ENCODE measurements at regions not wholly inside any gene's neighbourhood (a gene's known extent, or its start where the extent isn't known, plus 50 kb on each side); places are given as distances from the start of the nearest gene placed in this dataset.
"Not testable (repeated sequence)": the region's sequence is repeated elsewhere in the genome, so short reads cannot be mapped to it uniquely, and the experiment has no call there.

DNA sequence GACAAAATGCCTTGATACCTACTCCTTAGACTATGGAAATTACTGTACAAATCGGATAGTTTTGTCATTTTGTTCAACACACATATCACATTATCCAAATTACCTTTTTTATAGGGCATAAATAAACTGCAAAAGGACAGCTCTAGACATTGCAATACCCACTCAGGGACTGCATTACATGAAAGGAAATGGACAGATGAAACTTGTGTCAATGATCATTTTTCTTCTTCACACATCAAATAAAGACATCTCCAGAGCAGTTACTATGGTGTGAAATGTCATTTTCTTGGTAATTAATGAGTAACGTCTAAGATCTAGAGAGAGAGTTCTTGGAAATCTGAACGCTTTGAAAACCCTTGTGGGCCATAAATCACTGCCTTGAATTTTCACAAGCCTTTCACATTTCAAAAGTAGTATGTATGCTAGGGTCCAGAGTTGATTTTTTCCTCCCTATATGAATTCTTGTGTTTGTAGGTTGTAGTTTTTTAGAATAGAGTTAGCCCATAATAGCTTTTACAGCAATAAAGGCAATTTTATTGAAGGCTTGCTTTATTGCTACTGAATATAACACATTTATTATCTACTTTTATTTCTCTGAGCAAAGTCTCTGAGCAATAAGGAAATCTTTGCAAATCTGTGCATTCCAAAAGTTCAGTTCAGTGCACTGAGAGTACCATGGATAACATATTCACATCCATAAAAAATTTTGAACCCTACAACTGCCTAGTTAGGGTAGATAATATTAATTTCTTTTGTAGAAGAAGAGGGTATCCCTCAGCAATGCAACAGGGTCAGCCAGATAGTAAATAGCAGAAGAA is 358.0 kb upstream of the PCSK5 start:
- DNase-seq (ENCODE audit: low read depth in 1 of 2, low spot score in 1 of 2) = no peak

DNA sequence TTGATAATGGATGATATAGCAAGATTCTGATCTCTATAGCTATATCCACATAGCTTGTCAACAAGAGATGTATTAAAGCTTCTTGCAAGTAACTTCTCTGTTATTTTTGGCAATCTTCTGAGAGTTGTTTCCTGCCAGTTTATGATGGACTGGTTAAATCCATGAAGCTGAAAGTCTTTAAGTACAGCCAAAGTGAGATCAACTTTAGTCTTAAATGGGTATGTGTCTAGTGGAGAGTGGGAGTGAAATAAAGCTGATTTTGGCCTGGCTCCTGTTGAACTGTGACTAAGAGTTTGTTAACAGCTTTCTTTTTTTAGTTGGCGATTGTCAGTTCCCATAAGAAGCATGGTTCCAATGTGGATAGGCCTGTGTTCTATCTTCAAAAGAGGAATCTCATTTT is 350.9 kb upstream of the PCSK5 start:
- no peak for DNase-seq (ENCODE audit: low read depth in 1 of 2, low spot score in 1 of 2)

DNA sequence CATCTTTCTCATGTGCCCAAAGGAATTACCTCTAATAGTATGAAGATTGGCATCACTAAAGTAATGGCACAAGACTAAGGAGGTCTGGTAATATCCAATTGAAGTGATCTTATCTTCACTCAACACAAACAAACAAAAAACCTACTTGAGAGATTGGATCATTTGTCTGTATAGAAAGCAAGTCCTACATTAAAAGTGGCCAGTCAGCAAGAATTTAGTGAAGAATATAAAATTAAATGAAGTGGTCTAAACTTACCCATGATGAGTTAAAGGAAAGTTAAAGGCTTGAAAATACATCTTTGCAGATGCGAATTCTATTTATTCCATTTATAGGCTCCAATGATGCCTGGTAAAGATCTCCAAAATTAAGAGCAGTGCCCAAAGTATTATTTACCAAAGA is 350.3 kb upstream of the PCSK5 start:
- DNase-seq (ENCODE audit: low read depth in 1 of 2, low spot score in 1 of 2) = no peak

DNA sequence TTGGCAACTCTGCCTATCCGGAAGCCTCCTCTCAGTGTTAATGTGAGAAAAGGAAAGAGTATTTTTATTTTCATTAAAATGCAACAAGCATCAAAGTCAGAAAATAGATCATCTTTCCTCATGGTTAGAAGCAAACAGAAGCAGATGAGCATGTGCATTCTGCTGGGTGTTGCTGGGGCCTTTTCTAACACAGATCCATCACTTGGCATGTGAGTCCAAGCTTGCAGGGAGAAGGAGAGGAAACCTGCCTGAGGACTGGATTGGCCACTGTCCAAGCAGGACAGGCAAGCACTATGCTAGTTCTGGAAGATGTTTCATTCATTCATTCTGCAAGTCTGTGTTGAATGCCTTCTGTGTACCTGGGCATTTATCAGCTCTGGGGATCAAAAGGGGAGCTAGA is 348.7 kb upstream of the PCSK5 start:
- no peak for DNase-seq (ENCODE audit: low read depth in 1 of 2, low spot score in 1 of 2)

DNA sequence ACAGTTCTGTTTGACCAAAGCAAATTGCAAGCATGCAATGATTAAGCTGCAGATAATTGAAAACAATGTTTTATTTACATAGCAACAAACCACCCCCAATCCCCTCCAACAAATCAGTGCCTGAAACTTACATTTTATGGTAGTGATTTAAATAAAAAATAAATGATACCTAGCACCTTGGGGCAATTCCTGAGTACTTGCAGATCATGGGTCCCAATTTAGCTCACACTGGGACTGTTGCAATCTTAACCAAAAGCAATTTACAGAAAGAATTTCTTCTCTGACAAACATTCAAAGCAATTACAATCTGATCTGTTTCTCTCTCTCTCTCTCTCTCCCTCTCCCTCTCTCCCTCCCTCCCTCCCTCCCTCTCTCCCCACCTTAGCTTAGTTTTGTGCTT is 345.7 kb upstream of the PCSK5 start:
- DNase-seq (ENCODE audit: low read depth in 1 of 2, low spot score in 1 of 2) = no peak

DNA sequence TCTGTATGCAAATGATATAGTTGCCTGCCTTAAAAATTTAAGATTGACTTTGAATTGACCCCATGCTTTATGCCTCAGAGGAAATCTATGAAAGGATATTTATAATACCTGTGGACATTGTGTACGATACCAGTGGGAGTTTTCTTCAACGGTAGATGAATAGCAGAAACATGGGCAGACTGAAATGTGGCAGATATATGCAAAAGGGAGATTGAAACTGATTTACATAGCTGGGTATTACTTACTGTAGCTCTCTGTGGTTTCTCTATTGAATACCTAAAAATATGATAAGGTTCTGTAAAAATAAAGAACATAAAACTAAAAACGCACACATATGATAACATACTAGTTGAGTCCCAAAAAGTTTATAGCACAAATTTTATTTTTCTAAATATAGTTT is 345.2 kb upstream of the PCSK5 start:
- no peak for DNase-seq (ENCODE audit: low read depth in 1 of 2, low spot score in 1 of 2)

DNA sequence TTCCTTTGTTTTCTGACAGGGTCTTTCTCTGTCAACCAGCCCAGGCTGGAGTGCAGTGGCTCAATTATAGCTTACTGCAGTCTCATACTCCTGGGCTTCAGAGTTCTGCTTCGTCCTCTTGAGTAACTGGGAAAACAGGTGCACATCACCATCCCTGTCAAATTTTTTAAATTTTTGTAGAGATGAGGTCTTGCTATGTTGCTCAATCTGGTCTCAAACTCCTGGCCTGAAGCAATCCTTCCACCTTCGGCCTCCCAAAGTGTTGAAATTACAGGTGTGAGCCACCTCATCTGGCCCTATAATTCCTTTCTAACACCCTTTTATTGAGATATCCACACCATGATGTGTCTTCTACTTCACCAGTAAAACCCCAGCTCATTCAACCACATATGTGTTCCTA is 341.6 kb upstream of the PCSK5 start:
- DNase-seq (ENCODE audit: low read depth in 1 of 2, low spot score in 1 of 2) = no peak

DNA sequence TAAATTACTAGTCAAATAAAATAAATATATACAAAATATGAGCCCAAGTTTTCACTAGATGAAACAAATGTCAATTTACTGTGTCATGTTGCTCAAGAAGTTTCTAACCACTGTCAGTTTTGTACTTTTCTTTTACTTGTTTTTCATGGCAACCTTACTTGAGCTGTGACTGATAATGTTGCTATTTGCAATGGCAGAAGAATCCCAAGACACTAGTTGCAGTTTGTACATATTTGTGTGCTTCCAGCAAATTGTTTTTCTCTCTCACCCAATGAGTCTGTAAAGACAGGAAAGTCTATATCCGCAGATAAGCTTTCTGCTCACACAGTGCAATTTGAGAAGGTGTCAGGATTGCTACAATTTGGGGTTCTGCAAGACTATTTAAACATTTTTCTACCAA is 338.6 kb upstream of the PCSK5 start:
- no peak for DNase-seq (ENCODE audit: low read depth in 1 of 2, low spot score in 1 of 2)

DNA sequence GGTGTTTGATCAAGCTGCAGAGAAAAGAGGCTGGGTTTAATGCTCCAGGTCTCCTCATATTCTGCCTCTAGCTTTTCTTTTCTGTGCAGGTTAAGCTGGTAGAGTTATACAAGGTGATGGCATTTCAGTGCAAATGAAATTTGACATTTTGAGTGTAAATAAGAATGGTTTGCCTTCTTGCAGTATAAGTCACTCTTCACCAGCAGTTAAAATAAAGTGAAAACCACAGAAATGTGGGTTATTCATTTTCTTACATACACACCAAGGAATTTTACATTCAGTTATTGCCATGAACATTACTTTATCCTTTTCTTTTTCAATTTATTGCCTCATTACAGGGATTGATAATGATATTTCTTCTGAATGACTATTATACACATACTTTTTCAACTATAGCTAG is 337.5 kb upstream of the PCSK5 start:
- DNase-seq (ENCODE audit: low read depth in 1 of 2, low spot score in 1 of 2) = no peak

DNA sequence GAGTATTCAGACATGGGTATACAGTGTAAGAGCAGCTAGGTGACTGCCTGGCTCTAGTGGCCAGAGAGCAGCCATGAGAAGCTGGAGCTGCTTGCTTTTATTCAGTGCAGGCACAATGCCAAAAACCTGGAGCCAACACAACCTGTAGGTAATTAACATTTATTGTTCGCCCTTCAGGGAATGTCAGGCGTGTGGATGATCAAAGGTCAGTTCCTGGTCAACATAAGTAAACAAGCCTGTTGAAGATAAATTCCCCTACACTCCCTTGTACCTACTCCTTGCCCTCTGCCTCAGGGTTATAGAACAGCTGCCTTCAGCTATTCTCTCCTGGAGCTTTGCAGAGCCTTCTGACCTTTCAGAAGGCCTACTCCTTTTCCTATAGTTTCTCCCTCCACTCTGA is 323.7 kb upstream of the PCSK5 start:
- DNase-seq (ENCODE audit: low read depth in 1 of 2, low spot score in 1 of 2) = not testable (repeated sequence)

DNA sequence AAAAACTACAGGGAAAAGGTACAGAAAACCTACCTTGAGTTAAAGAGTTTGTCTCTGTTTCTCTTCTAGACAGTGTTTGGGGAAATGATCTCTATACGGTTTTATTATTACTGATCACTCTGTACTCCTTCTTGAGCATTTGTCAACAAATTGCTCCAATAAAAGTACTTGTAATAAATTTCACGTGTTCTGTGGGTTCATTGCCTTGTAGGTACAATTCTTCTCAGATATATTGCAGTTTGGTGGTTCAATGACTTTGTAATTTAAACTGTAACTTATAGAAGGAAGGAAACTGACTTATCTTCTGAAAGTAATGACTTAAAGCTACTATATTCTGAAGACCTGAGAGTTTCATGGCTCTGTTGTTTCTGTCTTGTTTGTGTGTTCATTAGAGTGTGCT is 319.9 kb upstream of the PCSK5 start:
- no peak for DNase-seq (ENCODE audit: low read depth in 1 of 2, low spot score in 1 of 2)

DNA sequence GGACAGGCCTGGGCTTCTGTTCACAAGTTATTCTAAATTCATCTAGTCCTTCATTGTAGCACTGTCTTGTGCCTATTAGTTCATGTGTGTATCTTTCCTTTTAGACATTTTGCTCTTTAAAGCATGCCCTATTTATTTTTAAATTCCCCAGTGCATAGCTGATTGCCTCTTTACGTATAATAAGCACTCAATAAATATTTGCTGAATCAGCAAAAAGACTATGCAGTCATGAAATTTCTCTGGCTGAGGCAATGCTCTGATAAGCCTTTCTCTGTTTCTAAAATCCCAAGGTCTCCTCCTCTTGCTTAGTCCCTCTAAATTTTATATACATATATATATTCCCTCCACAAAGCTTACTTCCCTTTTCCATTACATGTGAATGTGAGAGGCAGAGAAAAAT is 315.9 kb upstream of the PCSK5 start:
- no peak for DNase-seq (ENCODE audit: low read depth in 1 of 2, low spot score in 1 of 2)

DNA sequence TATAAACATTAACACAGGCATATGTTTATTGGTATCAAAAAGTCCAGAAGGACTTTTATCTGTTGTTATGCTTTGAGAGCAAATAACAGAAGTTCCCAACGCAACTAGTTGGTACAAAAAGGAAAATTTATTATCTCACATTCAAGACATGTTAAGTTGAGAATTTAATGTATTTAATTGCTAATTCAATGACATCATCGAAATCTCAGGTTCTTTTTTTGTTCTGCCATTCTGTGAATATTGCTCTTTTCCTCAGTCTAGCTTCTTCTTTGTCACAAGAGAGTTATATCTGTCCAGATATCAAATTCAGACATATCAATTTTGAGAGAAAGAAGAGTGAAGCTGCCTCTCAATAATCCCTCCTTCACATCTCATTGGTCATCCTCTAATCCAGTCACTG is 307.6 kb upstream of the PCSK5 start:
- no peak for DNase-seq (ENCODE audit: low read depth in 1 of 2, low spot score in 1 of 2)

DNA sequence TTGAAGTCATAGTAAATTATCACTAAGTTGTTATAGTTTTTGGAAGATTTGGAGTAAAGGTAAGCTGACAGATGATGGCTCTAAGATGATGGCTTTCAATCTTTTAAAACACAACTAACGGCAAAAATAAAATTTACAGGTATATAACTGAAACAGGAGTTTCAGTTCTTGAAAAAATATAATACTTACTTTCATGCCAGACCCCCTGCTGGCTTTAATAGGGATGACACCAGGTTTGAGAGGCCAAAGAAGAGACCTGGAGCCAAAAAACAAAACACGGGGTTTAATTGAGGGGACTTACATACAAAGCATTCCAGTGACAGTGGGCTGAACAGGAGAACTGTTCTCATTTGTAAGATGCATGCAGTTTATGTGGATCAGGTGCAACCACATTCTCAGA is 301.7 kb upstream of the PCSK5 start:
- DNase-seq (ENCODE audit: low read depth in 1 of 2, low spot score in 1 of 2) = no peak

DNA sequence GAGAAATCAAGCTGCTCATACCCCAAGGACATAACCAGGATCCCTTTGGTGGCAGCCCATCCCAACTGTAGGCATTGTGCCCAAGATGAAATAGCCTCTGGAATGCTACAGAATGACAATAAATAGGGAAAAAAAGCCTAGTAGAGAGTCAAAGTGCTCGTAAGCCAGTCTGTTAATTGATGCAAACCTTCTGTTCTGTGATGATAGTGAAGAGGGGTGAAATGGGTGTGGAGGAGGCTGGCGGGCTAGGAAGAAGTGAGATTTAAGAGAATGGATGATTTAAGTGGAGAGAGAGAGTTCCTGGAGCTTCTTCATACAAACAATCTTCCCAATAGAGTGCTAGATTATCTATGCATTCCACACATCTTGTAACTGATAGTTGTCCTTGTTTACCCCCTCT is 301.0 kb upstream of the PCSK5 start:
- DNase-seq (ENCODE audit: low read depth in 1 of 2, low spot score in 1 of 2) = no peak

DNA sequence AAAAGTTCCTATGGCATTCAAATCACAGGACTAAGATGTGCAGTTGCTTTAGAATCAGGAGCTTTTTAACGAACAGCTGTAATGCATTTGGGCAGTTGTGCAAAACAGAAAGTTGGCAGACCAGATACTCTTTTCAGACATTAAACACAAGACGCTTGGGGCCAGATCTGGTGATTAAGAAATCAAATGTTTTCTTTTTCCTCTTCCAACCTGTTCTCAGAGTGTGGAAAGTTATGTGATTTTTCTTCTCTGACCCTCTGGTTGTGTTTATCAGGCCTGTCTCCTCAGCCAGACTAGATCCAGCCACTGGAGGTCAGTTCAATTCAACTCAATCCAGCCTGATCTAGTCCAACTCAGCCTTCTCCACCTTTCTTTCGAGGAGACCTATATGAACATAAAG is 298.5 kb upstream of the PCSK5 start:
- no peak for DNase-seq (ENCODE audit: low read depth in 1 of 2, low spot score in 1 of 2)

DNA sequence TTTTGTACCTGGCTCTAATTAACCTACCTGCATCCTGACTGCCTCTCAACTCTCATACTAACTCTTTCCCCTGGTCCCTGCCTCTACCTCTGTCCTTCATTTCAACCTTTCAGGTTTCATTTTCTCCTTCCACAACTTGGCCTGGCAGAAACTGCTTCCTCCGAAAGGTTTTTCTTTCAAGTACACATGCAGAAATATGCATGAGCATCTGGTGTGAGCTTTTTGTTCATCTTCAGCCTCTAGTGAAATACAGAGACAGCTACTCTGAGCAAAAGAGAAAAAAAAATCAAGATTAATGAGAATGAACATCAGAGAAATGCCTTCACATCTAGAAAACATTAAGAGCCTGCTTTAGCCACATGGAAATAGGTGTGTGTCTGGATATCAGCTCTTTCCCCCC is 297.9 kb upstream of the PCSK5 start:
- DNase-seq (ENCODE audit: low read depth in 1 of 2, low spot score in 1 of 2) = no peak

DNA sequence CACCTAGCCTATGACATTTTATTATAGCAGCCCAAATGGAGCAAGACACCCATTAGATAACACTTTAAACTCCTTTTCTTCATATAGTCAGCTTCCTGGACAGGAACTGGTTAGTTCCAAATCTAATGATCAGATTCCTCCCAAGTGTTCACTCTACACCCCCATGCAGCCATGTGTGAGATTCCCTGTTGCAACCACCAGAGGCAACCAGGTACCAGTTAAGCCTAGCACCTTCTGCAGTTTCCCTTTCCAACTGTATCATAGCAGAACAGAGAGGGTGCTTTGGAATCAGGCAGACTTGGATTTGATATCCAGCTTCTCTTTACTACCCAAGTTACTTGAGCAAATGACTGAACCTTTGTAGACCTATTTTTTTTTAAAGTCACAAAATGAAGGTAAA is 296.6 kb upstream of the PCSK5 start:
- DNase-seq (ENCODE audit: low read depth in 1 of 2, low spot score in 1 of 2) = no peak

DNA sequence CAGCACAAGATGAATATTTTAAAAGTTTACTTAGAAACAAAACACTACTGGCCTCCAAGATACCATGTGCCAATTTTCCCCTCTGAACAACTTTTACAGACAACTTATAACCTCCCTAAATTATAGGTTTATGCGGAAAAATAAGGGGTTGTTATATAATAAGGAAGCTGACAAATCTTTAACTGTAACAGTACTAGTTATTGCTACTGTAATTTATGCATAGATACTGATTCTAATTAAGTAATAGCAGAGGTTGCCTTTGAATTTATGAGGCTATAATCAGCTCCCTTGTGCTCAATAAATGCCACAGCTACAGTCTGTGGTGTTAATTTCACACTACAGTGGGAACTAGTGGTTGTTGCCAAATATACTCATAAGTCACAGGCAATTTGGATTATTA is 291.3 kb upstream of the PCSK5 start:
- no peak for DNase-seq (ENCODE audit: low read depth in 1 of 2, low spot score in 1 of 2)

DNA sequence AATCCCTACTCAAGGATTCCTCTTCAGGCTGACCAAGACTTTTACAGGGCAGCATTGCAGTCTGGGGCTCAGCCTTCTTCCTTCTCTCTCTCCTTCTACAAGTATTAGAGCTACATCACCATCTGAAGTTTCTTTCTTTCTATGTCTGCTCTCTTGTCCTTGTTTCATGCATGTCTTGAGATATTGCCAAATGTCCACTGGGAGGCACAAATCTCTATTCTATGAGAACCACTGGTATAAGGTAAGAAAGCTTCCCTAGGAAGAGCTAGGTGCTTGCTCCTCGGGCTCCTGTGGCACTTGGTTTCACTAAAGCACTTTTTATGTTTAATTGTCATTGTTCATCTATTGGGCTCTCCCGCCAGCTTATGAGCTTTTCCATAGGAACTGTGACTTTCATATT is 289.2 kb upstream of the PCSK5 start:
- no peak for DNase-seq (ENCODE audit: low read depth in 1 of 2, low spot score in 1 of 2)

DNA sequence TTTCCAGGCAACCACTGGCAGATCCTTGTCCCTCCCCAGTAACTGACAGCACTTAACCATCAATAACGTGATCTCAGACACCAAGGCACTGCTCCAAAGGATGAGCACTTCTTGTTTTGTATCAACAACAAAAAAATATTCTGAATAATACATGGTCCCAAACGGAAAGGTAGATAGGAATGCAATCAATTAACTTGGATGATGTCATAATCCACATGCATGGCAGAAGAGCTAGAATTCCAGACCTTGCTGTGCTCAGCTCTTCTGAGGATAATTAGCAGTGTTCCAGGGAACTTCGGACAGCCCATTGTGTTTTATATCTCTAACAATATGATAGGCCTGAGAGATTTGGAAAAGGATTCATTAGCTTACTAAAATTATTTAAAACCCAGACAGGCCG is 288.4 kb upstream of the PCSK5 start:
- DNase-seq (ENCODE audit: low read depth in 1 of 2, low spot score in 1 of 2) = no peak

DNA sequence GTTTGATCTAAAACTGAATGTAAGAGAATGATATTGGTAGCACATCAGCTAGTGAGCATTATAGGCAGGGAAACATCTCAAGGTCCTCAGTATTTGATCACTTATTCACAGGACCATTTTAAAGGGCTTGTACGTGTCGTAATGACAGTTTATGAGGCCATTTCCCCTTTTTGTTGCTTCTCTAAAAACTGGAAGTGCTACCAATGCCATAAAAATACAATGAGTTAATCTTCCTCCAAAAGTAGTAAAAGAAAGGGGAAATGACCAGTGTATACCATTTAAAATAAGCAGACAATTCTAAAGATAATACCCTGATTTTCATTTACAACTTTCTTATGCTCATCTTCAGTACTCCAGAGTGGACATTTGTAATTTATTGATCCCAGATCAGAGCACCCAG is 285.8 kb upstream of the PCSK5 start:
- DNase-seq (ENCODE audit: low read depth in 1 of 2, low spot score in 1 of 2) = no peak

DNA sequence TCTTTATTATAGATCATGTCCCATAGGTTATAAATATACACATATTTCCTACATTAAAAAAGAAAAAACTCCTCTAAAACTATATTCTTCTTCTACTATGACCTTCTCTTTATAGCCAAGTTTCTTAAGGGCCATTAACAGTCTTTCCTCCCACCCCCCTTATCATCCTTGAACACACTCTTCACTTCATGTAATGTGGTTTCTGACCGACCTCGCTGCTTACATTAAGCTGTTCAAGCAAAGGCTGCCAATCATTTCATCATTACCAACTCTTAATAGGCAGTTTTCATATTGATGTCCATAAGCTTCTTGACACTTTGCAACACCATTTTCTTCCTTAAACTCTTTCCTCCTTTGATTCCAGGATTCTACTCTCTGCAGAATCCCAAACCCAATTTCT is 283.0 kb upstream of the PCSK5 start:
- DNase-seq (ENCODE audit: low read depth in 1 of 2, low spot score in 1 of 2) = no peak

DNA sequence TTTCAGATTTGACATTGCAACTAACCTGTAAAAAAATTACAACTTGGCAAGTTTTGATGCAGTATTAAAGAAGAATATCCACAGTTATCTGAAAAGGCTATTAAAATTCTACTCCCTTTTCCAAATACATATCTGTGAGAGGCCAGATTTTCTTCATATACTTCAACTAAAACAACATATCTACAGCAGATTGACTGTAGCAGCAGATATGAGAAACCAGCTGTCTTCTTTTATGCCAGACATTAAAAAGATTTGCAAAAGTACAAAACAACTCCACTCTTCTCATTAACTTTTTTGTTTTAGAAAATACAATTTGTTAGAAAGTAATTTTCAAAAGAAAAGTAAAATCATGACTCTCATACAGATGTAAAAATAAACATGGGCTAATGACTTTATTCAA is 281.1 kb upstream of the PCSK5 start:
- DNase-seq (ENCODE audit: low read depth in 1 of 2, low spot score in 1 of 2) = no peak

Measured in activated CD4-positive, alpha-beta T cell treated with anti-CD3 and anti-CD28 coated beads, Interleukin-2, amount 50 U/mL, for 24 hours (primary cell).